ENCODE measurements at regions not wholly inside any gene's neighbourhood (a gene's known extent, or its start where the extent isn't known, plus 50 kb on each side); places are given as distances from the start of the nearest gene placed in this dataset.

- no peak for DNase-seq (ENCODE audit: low read depth in 2 of 3, low spot score in 1 of 3)
These were observed 1431.1 kb downstream of the CDH8 start for GRCh38 chr16:60605176-60605575.

- DNase-seq (ENCODE audit: low read depth in 2 of 3, low spot score in 1 of 3), result no peak
These were observed 1449.7 kb downstream of the CDH8 start for GRCh38 chr16:60586493-60586892.

- no peak for DNase-seq (ENCODE audit: low read depth in 2 of 3, low spot score in 1 of 3)
These were observed 1453.7 kb downstream of the CDH8 start for GRCh38 chr16:60582528-60582927.

GRCh38 chr16:60566901-60567300 lies 1469.3 kb downstream of the CDH8 start:
- DNase-seq (ENCODE audit: low read depth in 2 of 3, low spot score in 1 of 3), result no peak

GRCh38 chr16:60564588-60564987 lies 1471.7 kb downstream of the CDH8 start:
- DNase-seq (ENCODE audit: low read depth in 2 of 3, low spot score in 1 of 3), result no peak

GRCh38 chr16:60563166-60563565 lies 1473.1 kb downstream of the CDH8 start:
- no peak for DNase-seq (ENCODE audit: low read depth in 2 of 3, low spot score in 1 of 3)

- DNase-seq (ENCODE audit: low read depth in 2 of 3, low spot score in 1 of 3), result no peak
These were observed 1477.3 kb downstream of the CDH8 start for GRCh38 chr16:60558936-60559335.

- DNase-seq (ENCODE audit: low read depth in 2 of 3, low spot score in 1 of 3), result no peak
These were observed 1483.0 kb downstream of the CDH8 start for GRCh38 chr16:60553090-60553757.

- no peak for DNase-seq (ENCODE audit: low read depth in 2 of 3, low spot score in 1 of 3)
These were observed 1494.7 kb downstream of the CDH8 start for GRCh38 chr16:60541535-60541934.

GRCh38 chr16:60510941-60511340 lies 1525.3 kb downstream of the CDH8 start:
- no peak for DNase-seq (ENCODE audit: low read depth in 2 of 3, low spot score in 1 of 3)

- DNase-seq (ENCODE audit: low read depth in 2 of 3, low spot score in 1 of 3), result no peak
These were observed 1526.0 kb downstream of the CDH8 start for GRCh38 chr16:60510208-60510607.

GRCh38 chr16:60491273-60491672 lies 1545.0 kb downstream of the CDH8 start:
- DNase-seq (ENCODE audit: low read depth in 2 of 3, low spot score in 1 of 3), result no peak

GRCh38 chr16:60485872-60486489 lies 1550.3 kb downstream of the CDH8 start:
- no peak for DNase-seq (ENCODE audit: low read depth in 2 of 3, low spot score in 1 of 3)

- DNase-seq (ENCODE audit: low read depth in 2 of 3, low spot score in 1 of 3), result no peak
These were observed 1551.3 kb downstream of the CDH8 start for GRCh38 chr16:60484901-60485300.

GRCh38 chr16:60481591-60481990 lies 1554.6 kb downstream of the CDH8 start:
- DNase-seq (ENCODE audit: low read depth in 2 of 3, low spot score in 1 of 3), result no peak

- no peak for DNase-seq (ENCODE audit: low read depth in 2 of 3, low spot score in 1 of 3)
These were observed 1557.4 kb downstream of the CDH8 start for GRCh38 chr16:60478810-60479209.

GRCh38 chr16:60463986-60464385 lies 1572.3 kb downstream of the CDH8 start:
- no peak for DNase-seq (ENCODE audit: low read depth in 2 of 3, low spot score in 1 of 3)

GRCh38 chr16:60459463-60459862 lies 1576.8 kb downstream of the CDH8 start:
- DNase-seq (ENCODE audit: low read depth in 2 of 3, low spot score in 1 of 3), result no peak

- DNase-seq (ENCODE audit: low read depth in 2 of 3, low spot score in 1 of 3), result no peak
These were observed 1578.0 kb downstream of the CDH8 start for GRCh38 chr16:60458255-60458654.

- DNase-seq (ENCODE audit: low read depth in 2 of 3, low spot score in 1 of 3), result no peak
These were observed 1583.6 kb downstream of the CDH8 start for GRCh38 chr16:60452646-60453045.

- DNase-seq (ENCODE audit: low read depth in 2 of 3, low spot score in 1 of 3), result no peak
These were observed 1597.3 kb downstream of the CDH8 start for GRCh38 chr16:60438894-60439293.

GRCh38 chr16:60432472-60432871 lies 1603.8 kb downstream of the CDH8 start:
- no peak for DNase-seq (ENCODE audit: low read depth in 2 of 3, low spot score in 1 of 3)

- DNase-seq (ENCODE audit: low read depth in 2 of 3, low spot score in 1 of 3), result no peak
These were observed 1616.4 kb downstream of the CDH8 start for GRCh38 chr16:60419859-60420258.
